Body of pancreas (tissue), 4 donors: ENCODE measurements at regions not wholly inside any gene's neighbourhood (a gene's known extent, or its start where the extent isn't known, plus 50 kb on each side); places are given as distances from the start of the nearest gene placed in this dataset.

ENCODE experiments used
- POLR2A ChIP-seq, 3 donors: fragments of 450-650 bp; IDR thresholded peaks; one replicate each; pipeline ENCODE4 v1.6.1; 2016; ENCODE audit warnings: antibody characterized with exemption in 3 of 3, mild to moderate bottlenecking in 2 of 3
- TF ChIP-seq, protein P1 (sequence below), 7 experiments: fragments of 450-650 bp in 4 of 7; fragments of 200-600 bp in 3 of 7; sonication (generic) in 3 of 7; IDR thresholded peaks; one replicate each; pipeline ENCODE4 v1.5.1; 2016 to 2019; ENCODE audit warnings: antibody characterized with exemption in 7 of 7

DNA sequence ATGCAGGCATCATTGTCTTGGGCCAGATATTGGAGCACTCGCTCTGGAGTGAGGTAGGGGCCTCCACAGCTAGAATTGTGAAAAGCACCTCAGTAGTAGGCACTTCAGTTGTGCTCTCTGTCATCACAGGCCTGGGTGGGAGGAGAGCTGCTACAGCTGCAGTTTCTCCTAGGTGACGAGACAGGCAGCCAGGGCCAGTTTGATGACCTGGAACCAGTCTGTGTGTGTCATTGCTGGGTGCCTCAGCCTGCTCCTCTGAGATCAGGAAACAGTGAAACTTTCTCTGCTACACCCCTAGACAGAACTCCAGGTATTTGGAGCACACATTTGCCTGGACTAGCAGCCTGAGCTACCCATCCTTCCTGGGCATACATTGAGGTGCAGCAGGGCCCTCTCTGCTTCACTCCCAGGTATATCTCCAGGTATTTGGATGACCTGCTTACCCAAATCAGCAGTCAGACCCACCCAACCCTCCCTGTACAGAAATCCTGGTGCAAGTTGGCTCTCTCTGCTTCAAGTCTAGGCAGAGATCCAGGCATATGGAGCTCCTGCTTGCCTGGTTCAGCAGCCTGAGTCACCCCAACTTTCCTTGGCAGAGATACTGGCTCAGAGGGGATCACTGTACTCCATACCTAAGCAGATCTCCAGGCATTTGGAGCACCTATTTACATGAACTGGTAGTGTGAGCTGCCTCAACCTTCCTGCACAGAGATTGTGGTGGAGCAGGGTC, 54.3 kb upstream of the SGO1 start:
- TF ChIP-seq, protein P1, sequence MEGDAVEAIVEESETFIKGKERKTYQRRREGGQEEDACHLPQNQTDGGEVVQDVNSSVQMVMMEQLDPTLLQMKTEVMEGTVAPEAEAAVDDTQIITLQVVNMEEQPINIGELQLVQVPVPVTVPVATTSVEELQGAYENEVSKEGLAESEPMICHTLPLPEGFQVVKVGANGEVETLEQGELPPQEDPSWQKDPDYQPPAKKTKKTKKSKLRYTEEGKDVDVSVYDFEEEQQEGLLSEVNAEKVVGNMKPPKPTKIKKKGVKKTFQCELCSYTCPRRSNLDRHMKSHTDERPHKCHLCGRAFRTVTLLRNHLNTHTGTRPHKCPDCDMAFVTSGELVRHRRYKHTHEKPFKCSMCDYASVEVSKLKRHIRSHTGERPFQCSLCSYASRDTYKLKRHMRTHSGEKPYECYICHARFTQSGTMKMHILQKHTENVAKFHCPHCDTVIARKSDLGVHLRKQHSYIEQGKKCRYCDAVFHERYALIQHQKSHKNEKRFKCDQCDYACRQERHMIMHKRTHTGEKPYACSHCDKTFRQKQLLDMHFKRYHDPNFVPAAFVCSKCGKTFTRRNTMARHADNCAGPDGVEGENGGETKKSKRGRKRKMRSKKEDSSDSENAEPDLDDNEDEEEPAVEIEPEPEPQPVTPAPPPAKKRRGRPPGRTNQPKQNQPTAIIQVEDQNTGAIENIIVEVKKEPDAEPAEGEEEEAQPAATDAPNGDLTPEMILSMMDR (IDR thresholded peaks at IDR 0.05), result no peak
- TF ChIP-seq POLR2A (IDR thresholded peaks at IDR 0.05), result no peak
